Thyroid gland (tissue), 4 donors: ENCODE measurements at regions not wholly inside any gene's neighbourhood (a gene's known extent, or its start where the extent isn't known, plus 50 kb on each side); places are given as distances from the start of the nearest gene placed in this dataset.

ENCODE experiments used
- DNase-seq, 2 donors: peaks; one replicate each; pipeline ENCODE4 v3.0.0-alpha.2; 2019
- H3K27ac ChIP-seq, 3 donors: fragments of 200-600 bp; sonication (generic); 1 replicate in 2 of 3; 2 replicates in 1 of 3; pipeline ENCODE4 v1.5.1; 2016 to 2019; ENCODE audit warnings: mild to moderate bottlenecking in 1 of 3, moderate library complexity in 1 of 3
- H3K27me3 ChIP-seq: fragments of 200-600 bp; sonication (generic); one replicate; pipeline ENCODE4 v1.5.1; 2019
- H3K36me3 ChIP-seq, 2 donors: fragments of 200-600 bp; sonication (generic); one replicate each; pipeline ENCODE4 v1.5.1; 2016 to 2019
- H3K4me1 ChIP-seq, 2 donors: fragments of 200-600 bp; sonication (generic); one replicate each; pipeline ENCODE4 v1.5.1; 2017 to 2019
- H3K4me3 ChIP-seq, 3 donors: fragments of 200-600 bp; sonication (generic); replicated peaks in 1 of 3; 1 replicate in 2 of 3; 2 replicates in 1 of 3; pipeline ENCODE4 v1.5.1; 2016; ENCODE audit warnings: mild to moderate bottlenecking in 1 of 3
- H3K9me3 ChIP-seq: fragments of 200-600 bp; sonication (generic); one replicate; pipeline ENCODE4 v1.5.1; 2017
- POLR2A ChIP-seq, 2 donors: fragments of 450-650 bp; IDR thresholded peaks; one replicate each; pipeline ENCODE4 v1.6.1; 2017; ENCODE audit warnings: antibody characterized with exemption in 2 of 2, mild to moderate bottlenecking in 2 of 2, moderate library complexity in 1 of 2
- WGBS, 2 donors: methylation state at CpG; one replicate each; pipeline ENCODE4 v1.1.5; 2017; 5-methylcytosine and 5-hydroxymethylcytosine counted together
- intact Hi-C: fragments of 100-400 bp; cut with DNase I; formaldehyde crosslinking; loops from one replicate; pipeline ENCODE4 v1.15.1; 2023
- TF ChIP-seq, protein P1 (sequence below), 6 experiments: fragments of 200-600 bp in 3 of 6; fragments of 450-650 bp in 3 of 6; sonication (generic) in 3 of 6; IDR thresholded peaks; one replicate each; pipeline ENCODE4 v1.5.1; 2016 to 2019; ENCODE audit warnings: antibody characterized with exemption in 6 of 6, mild to moderate bottlenecking in 2 of 6, inconsistent platforms in 1 of 6, moderate library complexity in 1 of 6

DNA sequence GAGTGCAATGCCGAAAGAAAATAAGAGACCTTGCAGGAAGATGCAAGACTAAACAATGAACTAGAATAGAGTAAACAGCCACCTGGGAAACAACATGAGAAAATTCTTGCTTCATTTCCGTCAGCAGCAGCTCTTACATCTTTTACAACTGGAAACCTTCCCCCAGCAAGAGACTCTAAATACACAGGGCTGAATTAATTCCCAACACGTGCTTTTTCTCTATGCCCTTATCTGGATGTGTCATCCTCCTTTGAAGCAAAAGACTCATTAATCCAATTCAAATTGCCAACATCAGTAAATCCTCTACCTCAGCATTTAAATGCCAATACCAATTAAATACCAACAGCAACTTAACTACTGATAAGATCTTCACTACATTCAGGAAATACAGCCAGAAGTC, 99.0 kb upstream of the PDE1C start:
- Histone ChIP-seq H3K4me1 (no peaks in the 10 kb centered on the region), H3K4me3 (no peak overlapping the region), H3K27me3 (no peaks in the 10 kb centered on the region), H3K27ac (no peak overlapping the region), H3K9me3 (no peaks in the 10 kb centered on the region), H3K36me3 (no peaks in the 10 kb centered on the region)
- WGBS, 2 donors: 34 to 40% methylated on average over 3 of the region's 3 CpGs
- TF ChIP-seq, protein P1, sequence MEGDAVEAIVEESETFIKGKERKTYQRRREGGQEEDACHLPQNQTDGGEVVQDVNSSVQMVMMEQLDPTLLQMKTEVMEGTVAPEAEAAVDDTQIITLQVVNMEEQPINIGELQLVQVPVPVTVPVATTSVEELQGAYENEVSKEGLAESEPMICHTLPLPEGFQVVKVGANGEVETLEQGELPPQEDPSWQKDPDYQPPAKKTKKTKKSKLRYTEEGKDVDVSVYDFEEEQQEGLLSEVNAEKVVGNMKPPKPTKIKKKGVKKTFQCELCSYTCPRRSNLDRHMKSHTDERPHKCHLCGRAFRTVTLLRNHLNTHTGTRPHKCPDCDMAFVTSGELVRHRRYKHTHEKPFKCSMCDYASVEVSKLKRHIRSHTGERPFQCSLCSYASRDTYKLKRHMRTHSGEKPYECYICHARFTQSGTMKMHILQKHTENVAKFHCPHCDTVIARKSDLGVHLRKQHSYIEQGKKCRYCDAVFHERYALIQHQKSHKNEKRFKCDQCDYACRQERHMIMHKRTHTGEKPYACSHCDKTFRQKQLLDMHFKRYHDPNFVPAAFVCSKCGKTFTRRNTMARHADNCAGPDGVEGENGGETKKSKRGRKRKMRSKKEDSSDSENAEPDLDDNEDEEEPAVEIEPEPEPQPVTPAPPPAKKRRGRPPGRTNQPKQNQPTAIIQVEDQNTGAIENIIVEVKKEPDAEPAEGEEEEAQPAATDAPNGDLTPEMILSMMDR (IDR thresholded peaks at IDR 0.05): no peak
- DNase-seq: no peak
- intact Hi-C loops: no loop called here

DNA sequence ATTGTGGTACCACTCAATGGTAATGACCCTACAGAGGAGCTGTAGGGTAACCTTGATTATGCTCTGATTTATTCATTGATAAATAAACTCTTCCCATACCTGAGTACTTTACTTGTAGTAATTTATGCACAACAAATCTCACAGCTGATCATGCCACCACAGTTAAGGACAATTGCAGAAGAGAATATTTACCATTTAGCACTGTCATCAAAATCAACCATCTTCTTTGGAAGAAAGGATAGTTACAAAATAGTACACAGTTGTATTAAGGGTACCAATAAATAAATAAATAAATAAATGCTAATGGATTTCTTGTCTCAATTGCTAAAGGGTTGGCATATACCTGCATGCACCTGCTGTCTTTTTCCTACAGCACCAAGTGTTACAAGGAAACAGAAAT, 97.6 kb upstream of the PDE1C start:
- no peak for DNase-seq
- Histone ChIP-seq H3K36me3 (no peaks in the 10 kb centered on the region), H3K27ac (no peak overlapping the region), H3K4me1 (no peaks in the 10 kb centered on the region), H3K9me3 (no peaks in the 10 kb centered on the region), H3K4me3 (no peak overlapping the region), H3K27me3 (no peaks in the 10 kb centered on the region)
- TF ChIP-seq, protein P1 (IDR thresholded peaks at IDR 0.05): no peak
- TF ChIP-seq POLR2A (IDR thresholded peaks at IDR 0.05): no peak
- intact Hi-C loops: no loop called here

DNA sequence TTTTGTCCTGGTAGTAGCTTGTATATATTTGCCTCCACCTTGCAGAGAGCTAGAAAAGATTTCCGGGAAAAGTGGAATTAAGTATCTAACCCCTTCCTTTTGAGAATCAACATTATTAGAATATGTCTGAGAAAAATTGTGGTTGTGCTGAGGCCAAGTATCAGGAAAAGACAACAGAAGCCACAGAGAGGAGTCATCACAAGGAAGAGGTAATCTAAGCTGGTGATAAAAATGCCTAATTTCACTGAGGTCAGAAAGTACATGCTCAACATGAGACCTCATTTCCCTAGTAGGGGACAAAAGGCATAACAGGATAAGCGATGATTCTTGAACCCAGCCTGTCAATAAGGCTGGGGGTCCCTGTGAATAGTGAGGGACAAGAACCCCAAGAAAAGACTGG, 97.0 kb upstream of the PDE1C start:
- H3K9me3 ChIP-seq: no peaks in the 10 kb centered on the region
- WGBS, 2 donors: 93 to 94% methylated on average over 2 of the region's 2 CpGs
- H3K27me3 ChIP-seq: no peaks in the 10 kb centered on the region
- H3K4me3 ChIP-seq: no peak overlapping the region
- intact Hi-C loops: no loop called here
- no peaks in the 10 kb centered on the region for H3K4me1 ChIP-seq
- no peak overlapping the region for H3K27ac ChIP-seq
- TF ChIP-seq POLR2A (IDR thresholded peaks at IDR 0.05): no peak
- TF ChIP-seq, protein P1 (IDR thresholded peaks at IDR 0.05): no peak
- DNase-seq: no peak
- H3K36me3 ChIP-seq: no peaks in the 10 kb centered on the region

DNA sequence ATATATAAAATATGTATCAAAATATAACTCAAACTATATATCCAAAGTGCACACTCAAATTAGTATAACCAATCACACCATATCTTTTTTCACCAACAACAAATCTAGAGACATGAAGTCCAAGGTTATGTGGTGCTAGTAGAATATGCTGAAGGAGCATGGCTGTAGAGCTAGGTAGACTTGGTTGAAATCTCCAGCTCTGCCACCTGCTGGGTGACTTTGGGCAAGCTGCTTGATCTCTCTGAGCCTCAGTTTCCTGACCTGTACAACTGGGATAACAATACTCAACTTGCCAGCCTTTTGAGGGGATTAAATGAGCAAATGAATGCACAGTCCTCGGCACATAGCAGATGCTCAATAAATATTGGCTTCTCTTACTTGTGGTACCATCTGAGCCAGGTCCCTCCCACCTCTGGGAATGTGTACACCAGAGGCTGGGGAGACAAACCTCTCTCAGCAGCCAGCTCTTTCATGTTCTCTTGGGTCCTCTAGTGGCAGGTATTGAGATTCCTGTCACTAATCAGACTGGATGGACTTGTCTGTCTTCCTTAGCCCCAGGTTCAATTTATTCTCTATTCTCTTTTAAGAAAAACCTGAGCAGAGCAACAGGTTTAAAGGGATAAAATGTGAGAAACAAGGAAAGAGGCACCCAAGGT, 94.3 kb upstream of the PDE1C start:
- no peaks in the 10 kb centered on the region for H3K36me3 ChIP-seq
- intact Hi-C loops: no loop called here
- no peak overlapping the region for H3K27ac ChIP-seq
- 65 to 75% methylated on average over 1 of the region's 1 CpG for WGBS, 2 donors
- no peaks in the 10 kb centered on the region for H3K27me3 ChIP-seq
- no peak for DNase-seq
- H3K9me3 ChIP-seq: no peaks in the 10 kb centered on the region
- H3K4me3 ChIP-seq: no peak overlapping the region
- no peak for TF ChIP-seq POLR2A (IDR thresholded peaks at IDR 0.05)
- TF ChIP-seq, protein P1 (IDR thresholded peaks at IDR 0.05): peak in 1 of 6 experiments; percentile 10
- H3K4me1 ChIP-seq: no peaks in the 10 kb centered on the region

DNA sequence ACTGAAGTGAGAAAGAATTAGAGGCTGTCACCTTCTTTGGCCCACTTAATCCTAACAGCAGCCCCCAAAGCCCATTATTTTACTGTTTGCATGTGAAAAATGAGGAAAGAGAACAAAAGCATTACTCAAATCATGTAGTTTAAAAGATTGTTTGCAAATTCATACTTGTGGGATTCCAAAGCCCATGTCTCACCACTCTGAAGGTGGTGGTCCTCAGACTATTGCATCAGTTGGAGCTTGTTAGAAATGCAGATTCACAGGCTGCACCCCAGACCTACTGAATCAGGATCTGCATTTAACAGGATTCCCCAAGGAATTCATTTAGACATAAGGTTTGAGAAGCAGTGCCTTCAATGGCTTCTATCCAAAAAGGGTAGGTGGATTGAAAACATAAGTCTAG, 93.7 kb upstream of the PDE1C start:
- no peak overlapping the region for H3K4me3 ChIP-seq
- H3K36me3 ChIP-seq: no peaks in the 10 kb centered on the region
- no peaks in the 10 kb centered on the region for H3K27me3 ChIP-seq
- intact Hi-C loops: no loop called here
- no peak overlapping the region for H3K27ac ChIP-seq
- DNase-seq: no peak
- H3K4me1 ChIP-seq: no peaks in the 10 kb centered on the region
- TF ChIP-seq, protein P1 (IDR thresholded peaks at IDR 0.05): no peak
- TF ChIP-seq POLR2A (IDR thresholded peaks at IDR 0.05): no peak
- no peaks in the 10 kb centered on the region for H3K9me3 ChIP-seq
